ENCODE measurements at regions not wholly inside any gene's neighbourhood (a gene's known extent, or its start where the extent isn't known, plus 50 kb on each side); places are given as distances from the start of the nearest gene placed in this dataset.

DNA sequence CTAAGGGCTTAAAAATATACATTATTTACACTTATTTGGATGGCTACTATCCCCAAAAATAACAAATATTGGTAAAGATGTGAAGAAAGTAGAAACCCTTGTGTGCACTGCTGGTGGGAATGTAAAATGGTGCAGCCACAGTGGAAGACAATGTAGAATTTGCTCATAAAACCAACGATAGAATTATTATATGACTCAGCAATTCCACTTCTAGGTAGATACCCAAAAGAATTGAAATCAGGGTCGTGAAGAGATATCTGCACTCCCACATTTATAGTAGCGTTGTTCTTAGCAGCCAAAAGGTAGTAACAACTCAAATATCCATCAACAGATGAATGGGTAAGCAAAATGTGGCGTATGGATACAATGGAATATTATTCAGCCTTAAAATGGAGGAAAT is 181.6 kb upstream of the UBE3A start (continued):
- TF ChIP-seq TEAD4 (IDR thresholded peaks at IDR 0.05; ENCODE audit: low read depth, low read length): no peak
- no peak for TF ChIP-seq CREB1 (IDR thresholded peaks at IDR 0.05)
- no peak for TF ChIP-seq RNF2 (IDR thresholded peaks at IDR 0.05; ENCODE audit: borderline replicate concordance, low read depth, low read length, missing control alignments, poor library complexity, severe bottlenecking)
- no peak for TF ChIP-seq SP4 (IDR thresholded peaks at IDR 0.05; ENCODE audit: low read length)
- TF ChIP-seq JUND (IDR thresholded peaks at IDR 0.05; ENCODE audit: low read length): no peak
- no peak for TF ChIP-seq NANOG (IDR thresholded peaks at IDR 0.05; ENCODE audit: insufficient read depth, low read depth, low read length, poor library complexity, severe bottlenecking)
- TF ChIP-seq POLR2AphosphoS5 (IDR thresholded peaks at IDR 0.05; ENCODE audit: low read depth, low read length): no peak
